Inflammatory macrophage (primary cell): ENCODE measurements at regions not wholly inside any gene's neighbourhood (a gene's known extent, or its start where the extent isn't known, plus 50 kb on each side); places are given as distances from the start of the nearest gene placed in this dataset.

Experiments used
- DNase-seq, 2 donors: peaks; one replicate each; pipeline ENCODE4 v3.0.0-alpha.2; 2020 to 2022

- DNase-seq: no peak
These were observed 69.1 kb upstream of the CTDP1 start for GRCh38 chr18:79610461-79611039.

DNA sequence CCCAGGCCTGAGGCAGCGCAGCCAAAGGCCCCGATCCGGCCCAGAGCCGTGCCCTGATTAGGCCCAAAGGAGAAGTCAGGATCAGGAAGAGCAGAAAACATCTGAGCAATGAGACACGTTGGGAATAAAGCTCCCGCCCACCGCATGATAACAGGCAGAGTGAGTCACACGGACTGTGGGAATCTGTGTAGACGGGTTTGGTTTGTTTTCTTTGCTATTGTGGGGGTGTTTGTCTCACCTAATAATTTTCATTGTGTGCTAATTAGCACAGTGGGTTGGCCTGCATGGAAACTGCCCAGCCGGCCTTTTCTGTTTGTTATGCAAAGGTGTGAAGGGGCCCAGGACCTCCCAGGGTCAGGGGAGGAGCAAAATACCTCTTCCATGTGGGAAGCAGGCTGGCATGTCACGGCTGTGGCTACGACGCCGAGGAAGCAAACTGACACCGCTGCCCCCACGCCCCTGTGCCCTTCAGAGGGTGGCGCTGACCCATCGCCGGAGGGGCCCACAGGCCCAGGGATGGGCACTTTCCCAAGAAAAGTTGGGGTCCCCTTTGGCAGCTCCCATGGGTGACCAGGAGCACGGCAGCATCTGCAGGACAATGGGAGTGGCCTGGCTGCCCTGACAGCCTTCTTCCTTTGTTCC, 68.4 kb upstream of the CTDP1 start:
- peak; percentile 21 to 83 for DNase-seq

DNA sequence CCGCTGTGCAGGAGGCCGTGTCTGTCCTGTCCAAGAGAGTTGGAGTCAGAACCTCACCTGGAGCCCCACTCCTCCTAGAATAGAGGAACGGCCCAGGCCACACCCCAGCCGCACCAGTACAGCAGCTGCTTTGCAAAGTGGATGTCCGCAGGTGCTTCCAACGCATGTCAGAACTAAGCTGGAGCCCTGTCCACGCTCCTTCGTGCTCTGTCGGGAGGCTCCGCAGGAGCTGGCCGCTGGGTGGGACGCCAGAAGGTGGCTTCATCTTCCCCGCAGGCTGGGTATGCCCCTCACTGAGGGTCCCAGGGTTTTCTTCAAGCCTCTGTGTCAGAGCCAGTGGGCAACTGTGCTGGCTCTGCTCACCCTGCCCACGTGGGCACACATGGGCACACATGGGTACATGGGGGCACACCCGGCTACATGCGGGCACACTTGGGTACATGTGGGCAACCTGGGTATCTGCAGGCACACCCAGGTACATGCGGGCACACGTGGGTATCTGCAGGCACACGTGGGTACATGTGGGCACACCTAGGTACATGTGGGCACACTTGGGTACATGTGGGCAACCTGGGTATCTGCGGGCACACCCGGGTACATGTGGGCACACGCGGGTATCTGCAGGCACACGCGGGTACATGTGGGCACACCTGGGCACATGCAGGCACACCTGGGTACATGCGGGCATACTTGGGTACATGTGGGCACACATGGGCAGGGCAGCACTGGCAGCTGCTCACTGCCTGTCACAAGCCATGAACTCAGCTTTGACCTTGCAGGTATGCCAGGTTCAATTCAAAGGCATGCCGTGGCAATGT, 67.1 kb upstream of the CTDP1 start:
- DNase-seq: no peak

DNA sequence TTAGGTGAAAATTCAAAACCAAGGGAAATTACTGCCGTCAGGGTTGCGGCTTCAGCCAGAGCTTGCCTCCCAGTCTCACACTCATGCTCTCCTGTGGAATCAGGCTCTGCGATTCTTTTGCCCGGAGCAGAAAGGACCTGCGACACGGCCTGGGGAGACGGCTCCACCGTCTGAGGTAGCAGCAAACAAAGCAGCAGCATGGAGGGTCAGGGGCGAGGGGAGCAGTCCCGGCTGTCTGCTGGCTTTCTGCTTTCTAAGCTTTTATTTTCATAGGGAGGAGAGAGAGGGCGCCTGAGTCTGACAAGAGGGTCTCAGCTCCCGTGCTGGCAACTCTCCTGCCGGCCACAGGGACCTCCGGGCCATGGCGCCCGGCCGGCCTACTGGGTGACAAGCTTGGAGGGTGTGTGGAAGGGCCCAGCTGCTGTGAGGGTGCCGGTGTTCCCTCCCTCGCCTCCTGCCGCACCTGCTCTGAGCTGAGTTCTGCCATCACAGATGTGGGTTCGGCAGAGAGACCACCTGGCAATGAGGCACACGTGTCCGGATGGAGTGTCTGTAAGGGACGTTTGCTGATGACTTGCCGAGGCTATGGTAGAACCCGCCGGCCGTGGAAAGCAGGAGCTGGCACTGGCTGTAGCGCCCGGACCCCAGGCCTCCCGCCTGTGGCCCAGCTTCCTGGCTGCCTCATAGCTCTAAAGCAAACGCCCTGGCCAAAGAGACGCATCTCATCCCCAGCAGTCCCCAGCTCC, 66.2 kb upstream of the CTDP1 start:
- no peak for DNase-seq

DNA sequence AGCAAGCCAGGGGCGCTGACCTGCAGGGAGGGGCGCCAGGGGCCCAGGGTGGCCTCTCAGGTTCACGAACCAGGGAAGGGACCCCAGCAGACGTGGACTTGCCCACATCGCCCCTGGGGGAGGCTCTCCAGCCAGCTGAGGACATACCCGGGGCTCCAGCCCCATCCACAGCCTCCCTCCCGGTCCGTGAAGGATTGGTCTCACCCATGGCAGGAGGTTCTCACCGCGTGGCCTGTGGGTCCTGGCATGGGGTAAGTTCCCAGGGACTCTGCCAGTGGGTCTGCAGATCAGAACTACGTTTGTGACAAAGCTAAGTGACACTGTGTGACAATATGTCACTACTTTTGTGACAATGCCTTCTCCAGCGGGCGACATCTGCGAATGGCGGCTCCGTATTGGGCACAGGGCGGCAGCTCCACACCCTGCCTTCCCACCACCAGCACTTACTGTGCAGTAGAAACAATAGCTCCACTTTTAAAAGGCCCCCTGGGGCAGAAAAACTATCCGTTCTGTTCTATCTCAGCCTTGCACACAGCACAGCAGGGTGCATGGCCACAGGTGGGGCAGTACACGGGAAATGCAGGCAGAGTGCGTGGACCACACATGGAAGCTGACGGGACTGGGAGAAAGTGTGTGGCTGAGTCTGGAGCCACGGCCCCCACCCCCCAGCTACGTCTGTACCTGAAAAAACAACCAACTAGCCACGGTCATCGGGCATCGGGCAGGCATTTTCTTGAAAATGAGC, 65.2 kb upstream of the CTDP1 start:
- DNase-seq: no peak

DNA sequence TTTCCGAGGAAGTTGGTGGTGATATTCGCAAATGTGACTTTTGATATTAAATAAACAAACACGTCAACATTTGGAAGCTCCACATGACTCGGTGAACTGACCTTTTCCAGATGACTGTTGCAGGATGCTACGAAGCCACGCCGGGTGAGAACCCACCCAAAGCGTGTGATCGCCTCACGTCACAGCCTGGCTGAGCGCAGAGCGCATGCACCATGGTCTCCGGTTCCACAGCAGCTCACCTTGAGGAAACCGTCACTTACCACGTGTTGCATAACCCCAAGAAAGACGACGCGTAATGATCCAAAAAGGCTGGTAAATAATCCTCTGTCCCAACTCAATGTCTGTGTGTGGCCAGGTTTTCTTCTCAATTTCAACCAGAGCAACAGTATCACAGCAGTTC, 64.5 kb upstream of the CTDP1 start:
- DNase-seq: no peak

DNA sequence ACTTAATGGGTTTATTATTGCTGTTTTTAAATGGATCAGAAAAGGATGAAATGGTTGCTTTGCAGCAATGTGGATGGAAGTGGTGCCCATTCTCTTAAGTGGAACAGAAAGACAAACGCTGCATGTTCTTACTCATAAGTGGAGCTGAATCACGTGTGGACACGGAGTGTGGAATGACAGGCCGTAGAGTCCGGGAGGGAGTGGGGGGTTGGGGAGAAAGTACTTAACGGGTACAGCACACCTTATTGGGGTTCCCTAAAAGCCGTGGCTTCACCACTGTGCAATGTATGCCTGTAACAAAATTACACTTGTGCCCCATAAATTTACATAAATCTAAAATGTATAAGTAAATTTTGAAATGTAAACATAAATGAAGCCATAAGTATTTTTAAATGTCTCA, 64.0 kb upstream of the CTDP1 start:
- no peak for DNase-seq

GRCh38 chr18:79616651-79617510, 62.7 kb upstream of the CTDP1 start:
- peak in 1 of 2 donors; percentile 21 for DNase-seq

DNA sequence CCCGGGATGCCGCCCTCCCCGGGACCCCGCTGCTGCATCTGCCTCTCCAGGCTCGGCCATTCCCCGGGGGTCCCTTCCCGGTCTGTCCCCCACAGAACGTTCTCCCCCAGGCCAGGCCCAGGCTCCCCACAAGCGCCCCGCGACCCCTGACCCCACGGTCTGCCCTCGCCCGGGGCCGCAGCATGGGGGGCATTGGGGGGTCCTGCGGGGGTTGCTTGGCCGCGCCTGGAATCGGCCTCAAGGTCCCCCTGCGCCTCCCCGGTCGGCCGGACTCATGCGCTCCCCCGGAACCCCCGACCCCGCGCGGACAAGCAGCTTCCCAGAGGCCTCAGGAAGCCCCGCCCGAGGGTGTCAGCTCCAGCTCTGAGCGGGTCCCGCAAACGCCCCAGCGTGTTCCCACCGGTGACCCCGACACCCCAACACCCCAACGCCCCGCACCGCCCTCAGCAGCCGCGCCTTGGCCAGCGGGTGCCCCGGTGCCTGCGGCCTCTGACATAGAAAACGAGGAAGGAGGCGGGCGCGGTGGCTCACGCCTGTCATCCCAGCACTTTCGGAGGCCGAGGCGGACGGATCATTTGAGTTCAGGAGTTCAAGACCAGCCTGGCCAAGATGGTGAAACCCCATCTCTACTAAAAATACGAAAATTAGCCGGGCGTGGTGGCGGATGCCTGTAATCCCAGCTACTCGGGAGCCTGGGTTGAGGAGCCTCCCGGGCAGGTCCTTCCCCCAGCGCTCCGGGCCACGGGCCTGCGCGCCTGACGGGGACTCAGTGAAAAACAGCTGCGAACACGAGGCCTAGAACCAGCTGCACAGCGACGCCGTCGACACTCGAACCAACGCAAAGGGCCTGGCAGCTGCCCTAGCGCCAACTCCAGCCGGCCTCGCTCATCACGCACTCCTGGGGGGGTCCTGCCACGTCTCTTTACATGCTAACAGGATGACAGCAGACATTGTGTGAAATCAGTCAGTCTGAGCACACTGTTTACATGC, 61.8 kb upstream of the CTDP1 start:
- DNase-seq: no peak

DNA sequence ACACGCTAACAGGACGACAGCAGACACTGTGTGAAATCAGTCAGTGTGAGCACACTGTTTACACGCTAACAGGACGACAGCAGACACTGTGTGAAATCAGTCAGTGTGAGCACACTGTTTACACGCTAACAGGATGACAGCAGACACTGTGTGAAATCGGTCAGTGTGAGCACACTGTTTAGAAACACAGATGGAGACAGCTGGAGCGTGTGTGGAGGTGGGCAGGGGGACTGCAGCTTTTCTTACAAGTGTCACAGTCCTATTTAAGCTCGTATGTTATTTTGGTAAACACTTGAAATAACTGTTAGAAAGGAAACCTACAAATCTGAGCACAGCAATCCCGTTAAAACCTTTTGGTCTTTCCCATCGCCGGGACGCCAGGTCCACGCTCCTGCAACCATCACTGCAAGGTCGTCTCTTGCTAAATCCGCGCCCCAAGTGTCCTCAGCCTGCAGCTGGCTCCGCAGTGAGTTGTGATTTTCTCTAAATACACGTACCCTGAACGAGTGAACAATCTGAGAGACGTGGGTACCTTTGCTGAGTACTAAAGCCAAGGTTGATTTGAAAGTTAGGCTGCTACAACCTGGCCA, 58.9 kb upstream of the CTDP1 start:
- no peak for DNase-seq

DNA sequence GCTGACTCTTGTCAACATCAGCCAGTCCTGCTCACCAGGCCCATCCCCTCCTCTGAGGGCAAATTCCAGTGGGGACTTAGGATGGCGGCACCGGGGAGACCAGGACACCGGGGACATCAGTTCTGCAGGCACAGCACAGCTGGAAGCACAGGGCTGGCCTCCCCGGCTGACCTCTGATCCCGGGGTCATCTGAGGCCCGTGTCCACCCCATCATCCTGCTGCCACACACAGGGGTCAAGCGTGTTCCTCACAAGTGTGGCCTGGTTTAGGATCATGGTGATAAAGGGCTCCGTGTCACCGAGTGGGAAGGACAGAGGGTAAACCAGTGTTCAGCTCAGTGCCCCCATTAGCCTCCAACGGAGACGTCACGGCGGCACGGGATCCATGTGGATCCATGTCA, 58.1 kb upstream of the CTDP1 start:
- no peak for DNase-seq

DNA sequence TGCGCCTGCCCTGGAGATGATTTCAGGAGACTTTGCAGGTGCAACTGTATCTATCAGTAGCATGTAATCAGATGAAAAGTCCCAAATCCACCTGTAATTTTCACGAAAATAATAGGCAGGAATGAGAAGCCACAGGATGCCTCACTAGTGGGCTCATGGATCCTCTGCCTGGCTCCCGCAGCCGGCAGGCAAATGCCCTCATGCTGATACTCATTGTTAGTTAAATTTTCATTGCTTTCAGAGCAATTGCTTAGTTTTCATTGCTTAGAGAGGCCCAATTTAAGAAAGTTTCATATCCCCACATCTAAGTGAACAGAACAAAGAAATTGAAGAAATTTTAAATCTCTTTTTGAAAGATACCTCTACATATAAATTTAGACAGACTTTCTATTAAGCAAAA, 57.6 kb upstream of the CTDP1 start:
- DNase-seq: no peak

DNA sequence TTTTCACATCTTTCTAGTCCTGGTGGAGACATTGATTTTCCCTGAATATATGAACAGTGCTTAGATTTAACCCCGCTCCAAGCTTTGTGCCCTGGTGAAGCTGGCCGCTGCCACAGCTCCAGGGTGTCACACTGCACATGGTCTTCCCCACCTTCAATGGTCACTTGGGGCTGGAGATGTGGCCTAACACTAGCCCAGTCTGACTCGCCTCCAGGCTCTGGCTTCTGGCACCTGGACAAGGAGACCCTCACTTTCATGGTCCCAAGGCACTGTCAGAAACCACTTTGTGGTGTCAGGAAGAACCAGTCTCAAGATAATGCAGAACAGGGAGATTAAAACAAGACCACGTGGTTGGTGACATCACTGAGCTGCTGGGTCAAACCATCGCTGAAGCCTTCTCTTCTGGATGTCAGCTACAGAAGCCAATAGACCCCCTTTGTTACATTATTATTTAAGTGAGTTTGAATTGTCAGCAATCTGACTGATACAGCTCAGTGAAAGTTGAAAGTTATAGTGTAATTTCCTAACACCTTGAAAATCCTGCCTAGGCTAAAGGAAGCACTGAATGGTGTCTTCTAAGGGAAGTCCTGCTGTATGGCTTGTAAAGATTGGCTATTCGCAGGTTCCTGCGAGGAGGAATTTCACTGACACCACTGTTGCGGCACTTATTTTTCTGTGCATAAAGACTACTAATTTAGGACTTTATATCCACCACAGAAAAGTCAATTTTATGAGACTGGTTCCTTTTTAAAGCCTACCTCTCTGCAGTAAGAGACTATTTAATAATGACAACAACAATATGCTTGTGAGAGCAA, 55.0 kb upstream of the CTDP1 start:
- DNase-seq: peak; percentile 42 to 67

GRCh38 chr18:79625195-79625923, 54.2 kb upstream of the CTDP1 start:
- peak; percentile 95 for DNase-seq

DNA sequence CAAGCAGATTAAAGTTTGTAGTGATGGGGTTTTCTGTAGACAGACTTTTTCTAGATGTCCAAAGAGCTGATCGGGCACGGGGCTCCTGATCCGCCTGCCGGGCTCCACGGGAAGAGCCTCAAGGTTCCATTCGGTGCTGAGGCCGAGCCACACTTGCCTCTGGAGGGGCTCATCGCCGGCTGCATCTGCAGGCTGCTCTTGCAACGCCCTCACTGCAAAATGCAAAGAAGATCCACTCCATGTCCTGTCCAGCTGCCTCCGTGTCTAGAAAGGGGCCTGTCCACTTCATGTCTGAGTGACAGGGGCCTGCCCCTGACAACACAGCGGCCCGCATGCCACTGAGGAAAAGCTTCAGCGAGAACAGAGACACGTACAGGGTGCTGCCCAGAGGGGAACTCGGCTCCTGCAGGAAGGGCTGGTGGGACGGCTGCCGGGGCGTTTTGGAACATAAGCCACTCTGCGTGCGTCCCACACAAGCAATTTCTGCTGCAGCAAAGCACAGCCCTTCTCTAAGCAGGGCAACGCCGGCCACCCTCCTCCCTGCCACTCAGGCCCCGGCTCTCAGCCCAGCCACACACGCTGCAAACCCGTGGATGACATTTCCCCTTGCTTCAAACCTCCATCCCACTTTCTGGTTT, 53.6 kb upstream of the CTDP1 start:
- peak in 1 of 2 donors; percentile 79 for DNase-seq

GRCh38 chr18:79626905-79627749, 52.5 kb upstream of the CTDP1 start:
- no peak for DNase-seq
